ENCODE measurements at regions not wholly inside any gene's neighbourhood (a gene's known extent, or its start where the extent isn't known, plus 50 kb on each side); places are given as distances from the start of the nearest gene placed in this dataset.

DNA sequence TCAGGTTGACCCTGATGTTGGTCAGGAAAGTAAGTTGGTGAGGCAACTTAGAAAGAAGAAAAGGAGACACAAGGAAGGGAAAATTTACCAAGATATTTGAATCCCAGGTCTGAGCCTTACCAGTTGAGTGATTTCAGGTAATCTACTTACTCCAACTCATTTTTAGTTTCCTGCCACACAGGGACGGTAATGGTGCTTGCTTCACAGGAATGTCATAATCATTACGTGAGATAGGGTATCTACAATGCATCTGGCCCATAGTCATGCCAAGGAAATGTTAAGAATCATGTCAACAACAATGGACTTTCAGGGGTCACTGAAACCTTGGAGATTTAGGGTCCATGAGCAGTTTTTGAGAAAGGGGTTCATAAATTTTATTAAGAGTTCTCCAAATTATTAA is 195.4 kb upstream of the HHIP start:
- Mint-ChIP-seq H3K9me3 (peaks cover 4% of the 10 kb centered on the region), H3K27ac (no peak overlapping the region), H3K4me1 (no peaks in the 10 kb centered on the region), H3K36me3 (no peaks in the 10 kb centered on the region), H3K27me3 (ENCODE audit: low read depth) (no peaks in the 10 kb centered on the region), H3K4me3 (no peak overlapping the region)
- DNase-seq (ENCODE audit: low spot score) = no peak
- TF ChIP-seq NFYB (CRISPR knock-in tag; conservative IDR thresholded peaks at IDR 0.05; ENCODE audit: low read depth) (no peak), E2F5 (CRISPR knock-in tag; IDR thresholded peaks at IDR 0.05) (no peak), AR (CRISPR knock-in tag; IDR thresholded peaks at IDR 0.05) (no peak)
- TF ChIP-seq, protein P1, sequence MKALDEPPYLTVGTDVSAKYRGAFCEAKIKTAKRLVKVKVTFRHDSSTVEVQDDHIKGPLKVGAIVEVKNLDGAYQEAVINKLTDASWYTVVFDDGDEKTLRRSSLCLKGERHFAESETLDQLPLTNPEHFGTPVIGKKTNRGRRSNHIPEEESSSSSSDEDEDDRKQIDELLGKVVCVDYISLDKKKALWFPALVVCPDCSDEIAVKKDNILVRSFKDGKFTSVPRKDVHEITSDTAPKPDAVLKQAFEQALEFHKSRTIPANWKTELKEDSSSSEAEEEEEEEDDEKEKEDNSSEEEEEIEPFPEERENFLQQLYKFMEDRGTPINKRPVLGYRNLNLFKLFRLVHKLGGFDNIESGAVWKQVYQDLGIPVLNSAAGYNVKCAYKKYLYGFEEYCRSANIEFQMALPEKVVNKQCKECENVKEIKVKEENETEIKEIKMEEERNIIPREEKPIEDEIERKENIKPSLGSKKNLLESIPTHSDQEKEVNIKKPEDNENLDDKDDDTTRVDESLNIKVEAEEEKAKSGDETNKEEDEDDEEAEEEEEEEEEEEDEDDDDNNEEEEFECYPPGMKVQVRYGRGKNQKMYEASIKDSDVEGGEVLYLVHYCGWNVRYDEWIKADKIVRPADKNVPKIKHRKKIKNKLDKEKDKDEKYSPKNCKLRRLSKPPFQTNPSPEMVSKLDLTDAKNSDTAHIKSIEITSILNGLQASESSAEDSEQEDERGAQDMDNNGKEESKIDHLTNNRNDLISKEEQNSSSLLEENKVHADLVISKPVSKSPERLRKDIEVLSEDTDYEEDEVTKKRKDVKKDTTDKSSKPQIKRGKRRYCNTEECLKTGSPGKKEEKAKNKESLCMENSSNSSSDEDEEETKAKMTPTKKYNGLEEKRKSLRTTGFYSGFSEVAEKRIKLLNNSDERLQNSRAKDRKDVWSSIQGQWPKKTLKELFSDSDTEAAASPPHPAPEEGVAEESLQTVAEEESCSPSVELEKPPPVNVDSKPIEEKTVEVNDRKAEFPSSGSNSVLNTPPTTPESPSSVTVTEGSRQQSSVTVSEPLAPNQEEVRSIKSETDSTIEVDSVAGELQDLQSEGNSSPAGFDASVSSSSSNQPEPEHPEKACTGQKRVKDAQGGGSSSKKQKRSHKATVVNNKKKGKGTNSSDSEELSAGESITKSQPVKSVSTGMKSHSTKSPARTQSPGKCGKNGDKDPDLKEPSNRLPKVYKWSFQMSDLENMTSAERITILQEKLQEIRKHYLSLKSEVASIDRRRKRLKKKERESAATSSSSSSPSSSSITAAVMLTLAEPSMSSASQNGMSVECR (CRISPR knock-in tag; IDR thresholded peaks at IDR 0.05; ENCODE audit: borderline replicate concordance) = no peak
- TF ChIP-seq, protein P2, sequence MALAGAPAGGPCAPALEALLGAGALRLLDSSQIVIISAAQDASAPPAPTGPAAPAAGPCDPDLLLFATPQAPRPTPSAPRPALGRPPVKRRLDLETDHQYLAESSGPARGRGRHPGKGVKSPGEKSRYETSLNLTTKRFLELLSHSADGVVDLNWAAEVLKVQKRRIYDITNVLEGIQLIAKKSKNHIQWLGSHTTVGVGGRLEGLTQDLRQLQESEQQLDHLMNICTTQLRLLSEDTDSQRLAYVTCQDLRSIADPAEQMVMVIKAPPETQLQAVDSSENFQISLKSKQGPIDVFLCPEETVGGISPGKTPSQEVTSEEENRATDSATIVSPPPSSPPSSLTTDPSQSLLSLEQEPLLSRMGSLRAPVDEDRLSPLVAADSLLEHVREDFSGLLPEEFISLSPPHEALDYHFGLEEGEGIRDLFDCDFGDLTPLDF (CRISPR knock-in tag; IDR thresholded peaks at IDR 0.05) = no peak
- ChIA-PET POLR2A (no interaction called here), CTCF (no interaction called here)
- ATAC-seq = no peak

- Mint-ChIP-seq H3K4me1 (no peaks in the 10 kb centered on the region), H3K27me3 (ENCODE audit: low read depth) (no peaks in the 10 kb centered on the region), H3K4me3 (no peak overlapping the region), H3K9me3 (no peaks in the 10 kb centered on the region), H3K27ac (no peak overlapping the region), H3K36me3 (no peaks in the 10 kb centered on the region)
- ChIA-PET POLR2A (no interaction called here), CTCF (no interaction called here)
- ATAC-seq (no peak), DNase-seq (ENCODE audit: low spot score) (no peak)
- TF ChIP-seq EMX1 (CRISPR knock-in tag; IDR thresholded peaks at IDR 0.05) = no peak
- no peak for TF ChIP-seq FOXK1 (CRISPR knock-in tag; IDR thresholded peaks at IDR 0.05)
- no peak for TF ChIP-seq ZNF219 (CRISPR knock-in tag; IDR thresholded peaks at IDR 0.05; ENCODE audit: borderline replicate concordance)
- TF ChIP-seq ZNF425 (CRISPR knock-in tag; conservative IDR thresholded peaks at IDR 0.05) = no peak
- no peak for TF ChIP-seq NR2C2 (CRISPR knock-in tag; IDR thresholded peaks at IDR 0.05)
- no peak for TF ChIP-seq FOXP4 (CRISPR knock-in tag; IDR thresholded peaks at IDR 0.05)
- TF ChIP-seq, protein P3, sequence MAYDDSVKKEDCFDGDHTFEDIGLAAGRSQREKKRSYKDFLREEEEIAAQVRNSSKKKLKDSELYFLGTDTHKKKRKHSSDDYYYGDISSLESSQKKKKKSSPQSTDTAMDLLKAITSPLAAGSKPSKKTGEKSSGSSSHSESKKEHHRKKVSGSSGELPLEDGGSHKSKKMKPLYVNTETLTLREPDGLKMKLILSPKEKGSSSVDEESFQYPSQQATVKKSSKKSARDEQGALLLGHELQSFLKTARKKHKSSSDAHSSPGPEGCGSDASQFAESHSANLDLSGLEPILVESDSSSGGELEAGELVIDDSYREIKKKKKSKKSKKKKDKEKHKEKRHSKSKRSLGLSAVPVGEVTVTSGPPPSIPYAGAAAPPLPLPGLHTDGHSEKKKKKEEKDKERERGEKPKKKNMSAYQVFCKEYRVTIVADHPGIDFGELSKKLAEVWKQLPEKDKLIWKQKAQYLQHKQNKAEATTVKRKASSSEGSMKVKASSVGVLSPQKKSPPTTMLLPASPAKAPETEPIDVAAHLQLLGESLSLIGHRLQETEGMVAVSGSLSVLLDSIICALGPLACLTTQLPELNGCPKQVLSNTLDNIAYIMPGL (CRISPR knock-in tag; IDR thresholded peaks at IDR 0.05) = no peak
- no peak for TF ChIP-seq NFYB (CRISPR knock-in tag; conservative IDR thresholded peaks at IDR 0.05; ENCODE audit: low read depth)
- TF ChIP-seq HMGA2 (CRISPR knock-in tag; IDR thresholded peaks at IDR 0.05) = no peak
- no peak for TF ChIP-seq NFATC4 (CRISPR knock-in tag; IDR thresholded peaks at IDR 0.05)
- TF ChIP-seq ZNF396 (CRISPR knock-in tag; IDR thresholded peaks at IDR 0.05; ENCODE audit: borderline replicate concordance) = no peak
- no peak for TF ChIP-seq TEAD4 (CRISPR knock-in tag; IDR thresholded peaks at IDR 0.05)
- TF ChIP-seq, protein P2 (CRISPR knock-in tag; IDR thresholded peaks at IDR 0.05) = no peak
- no peak for TF ChIP-seq CREB1 (CRISPR knock-in tag; IDR thresholded peaks at IDR 0.05)
Observed at GRCh38 chr4:144451766-144452450, 194.0 kb upstream of the HHIP start.

Measured in WTC11 (cell line).